WTC11 (cell line): ENCODE measurements at regions not wholly inside any gene's neighbourhood (a gene's known extent, or its start where the extent isn't known, plus 50 kb on each side); places are given as distances from the start of the nearest gene placed in this dataset.

Experiments used
- ATAC-seq: fragments of 200-7000 bp; cut with Tn5 transposase; 2 replicates; pipeline ENCODE4 v1.10.0; 2021; ENCODE audit warnings: mild to moderate bottlenecking, moderate library complexity
- CTCF ChIA-PET: fragments of 300-600 bp; sonication (Branson Sonifier 250); formaldehyde crosslinking; loops from one replicate; lab custom pipeline; 2021; ENCODE audit warnings: antibody characterized with exemption; lab: Charles Lee
- POLR2A ChIA-PET: fragments of 350-600 bp; sonication (Branson Sonifier 250); formaldehyde crosslinking; loops from one replicate; lab custom pipeline; 2021; ENCODE audit warnings: antibody characterized with exemption; lab: Charles Lee
- DNase-seq: peaks from one replicate; pipeline ENCODE4 v3.0.0; 2021; ENCODE audit warnings: low spot score
- H3K27ac Mint-ChIP-seq: 2 replicates; pipeline ENCODE4 v1.8.0; 2021; ENCODE audit warnings: mixed read lengths
- H3K27me3 Mint-ChIP-seq: 2 replicates; pipeline ENCODE4 v1.8.0; 2021; ENCODE audit warnings: low read depth, mild to moderate bottlenecking, moderate library complexity, mixed read lengths
- H3K36me3 Mint-ChIP-seq: 2 replicates; pipeline ENCODE4 v1.8.0; 2021; ENCODE audit warnings: mixed read lengths
- H3K4me1 Mint-ChIP-seq: 2 replicates; pipeline ENCODE4 v1.8.0; 2022; ENCODE audit warnings: mixed read lengths
- H3K4me3 Mint-ChIP-seq: 2 replicates; pipeline ENCODE4 v1.8.0; 2021; ENCODE audit warnings: mild to moderate bottlenecking, moderate library complexity, mixed read lengths
- H3K9me3 Mint-ChIP-seq: 2 replicates; pipeline ENCODE4 v1.8.0; 2021; ENCODE audit warnings: mixed read lengths
- ATF1 ChIP-seq: sonication (generic); formaldehyde crosslinking; IDR thresholded peaks from 2 replicates; pipeline ENCODE4 v1.8.1; 2023; ENCODE audit warnings: mild to moderate bottlenecking, moderate library complexity, missing genetic modification reagents
- ATF3 ChIP-seq: sonication (generic); formaldehyde crosslinking; conservative IDR thresholded peaks from 2 replicates; pipeline ENCODE4 v1.8.1; 2022; ENCODE audit warnings: mild to moderate bottlenecking, missing genetic modification reagents
- E2F1 ChIP-seq: sonication (generic); formaldehyde crosslinking; IDR thresholded peaks from 2 replicates; pipeline ENCODE4 v1.8.0; 2022; ENCODE audit warnings: mild to moderate bottlenecking, missing genetic modification reagents
- E2F5 ChIP-seq: sonication (generic); formaldehyde crosslinking; IDR thresholded peaks from 2 replicates; pipeline ENCODE4 v1.8.1; 2022; ENCODE audit warnings: mild to moderate bottlenecking, moderate library complexity, missing genetic modification reagents
- ETV6 ChIP-seq: sonication (generic); formaldehyde crosslinking; IDR thresholded peaks from 2 replicates; pipeline ENCODE4 v1.8.1; 2022; ENCODE audit warnings: mild to moderate bottlenecking, missing genetic modification reagents
- FOXK1 ChIP-seq: sonication (generic); formaldehyde crosslinking; IDR thresholded peaks from 2 replicates; pipeline ENCODE4 v1.8.0; 2022; ENCODE audit warnings: mild to moderate bottlenecking, moderate library complexity, missing genetic modification reagents
- GABPB1 ChIP-seq: sonication (generic); formaldehyde crosslinking; IDR thresholded peaks from 2 replicates; pipeline ENCODE4 v1.8.1; 2023; ENCODE audit warnings: mild to moderate bottlenecking, missing genetic modification reagents
- GRHL2 ChIP-seq: fragments of 250-450 bp; sonication (Bioruptor Pico); IDR thresholded peaks from 2 replicates; pipeline ENCODE4 v1.8.0; 2022; ENCODE audit warnings: mild to moderate bottlenecking, moderate library complexity; ENCODE audit not compliant: insufficient replicate concordance, severe bottlenecking
- KAT7 ChIP-seq: sonication (generic); formaldehyde crosslinking; IDR thresholded peaks from 2 replicates; pipeline ENCODE4 v1.8.1; 2023; ENCODE audit warnings: missing genetic modification reagents, mild to moderate bottlenecking, borderline replicate concordance
- NR1H2 ChIP-seq: sonication (generic); formaldehyde crosslinking; IDR thresholded peaks from 2 replicates; pipeline ENCODE4 v1.9.0; 2021; ENCODE audit warnings: mild to moderate bottlenecking, moderate library complexity, missing genetic modification reagents
- NR2C2 ChIP-seq: sonication (generic); formaldehyde crosslinking; IDR thresholded peaks from 2 replicates; pipeline ENCODE4 v1.8.0; 2022; ENCODE audit warnings: mild to moderate bottlenecking, missing genetic modification reagents
- NR3C1 ChIP-seq: sonication (generic); formaldehyde crosslinking; conservative IDR thresholded peaks from 2 replicates; pipeline ENCODE4 v1.8.1; 2023; ENCODE audit warnings: low read depth, mild to moderate bottlenecking, missing genetic modification reagents
- PRDM15 ChIP-seq: sonication (generic); formaldehyde crosslinking; IDR thresholded peaks from 2 replicates; pipeline ENCODE4 v1.8.0; 2022; ENCODE audit warnings: missing genetic modification reagents
- SMAD4 ChIP-seq: sonication (generic); formaldehyde crosslinking; IDR thresholded peaks from 2 replicates; pipeline ENCODE4 v1.8.0; 2022; ENCODE audit warnings: mild to moderate bottlenecking, missing genetic modification reagents
- SOX15 ChIP-seq: fragments of 250-450 bp; sonication (Bioruptor Pico); IDR thresholded peaks from 2 replicates; pipeline ENCODE4 v1.9.0; 2021; ENCODE audit warnings: mild to moderate bottlenecking
- USF2 ChIP-seq: sonication (generic); formaldehyde crosslinking; IDR thresholded peaks from 2 replicates; pipeline ENCODE4 v1.8.1; 2023; ENCODE audit warnings: mild to moderate bottlenecking, missing genetic modification reagents, moderate library complexity
- ZBTB21 ChIP-seq: sonication (generic); formaldehyde crosslinking; IDR thresholded peaks from 2 replicates; pipeline ENCODE4 v1.8.1; 2023; ENCODE audit warnings: mild to moderate bottlenecking, missing genetic modification reagents, borderline replicate concordance
- ZMAT4 ChIP-seq: fragments of 250-450 bp; sonication (Bioruptor Pico); IDR thresholded peaks from 2 replicates; pipeline ENCODE4 v1.9.0; 2021; ENCODE audit warnings: mild to moderate bottlenecking
- ZNF138 ChIP-seq: sonication (generic); formaldehyde crosslinking; conservative IDR thresholded peaks from 2 replicates; pipeline ENCODE4 v1.8.1; 2022; ENCODE audit warnings: mild to moderate bottlenecking, moderate library complexity, missing genetic modification reagents
- ZNF512 ChIP-seq: sonication (generic); formaldehyde crosslinking; IDR thresholded peaks from 2 replicates; pipeline ENCODE4 v1.8.1; 2022; ENCODE audit warnings: missing genetic modification reagents, borderline replicate concordance

GRCh38 chr14:55840821-55841220, 260.8 kb downstream of the KTN1 start (continued):
- TF ChIP-seq KAT7 (CRISPR knock-in tag), result no peak

GRCh38 chr14:55841625-55842024, 261.6 kb downstream of the KTN1 start:
- DNase-seq (no peak), ATAC-seq (no peak)
- ChIA-PET CTCF (no interaction called here), POLR2A (no interaction called here)
- Mint-ChIP-seq H3K27me3 (no peaks in the 10 kb centered on the region), H3K9me3 (peaks cover 35% of the 10 kb centered on the region), H3K36me3 (peaks cover 15% of the 10 kb centered on the region), H3K4me1 (no peaks in the 10 kb centered on the region), H3K27ac (no peak overlapping the region; the same call in 1 of the 2 replicates), H3K4me3 (no peak overlapping the region)
- TF ChIP-seq ZNF512 (CRISPR knock-in tag) (no peak), NR3C1 (CRISPR knock-in tag) (no peak), FOXK1 (CRISPR knock-in tag) (no peak), ATF1 (CRISPR knock-in tag) (no peak), USF2 (CRISPR knock-in tag) (no peak), GABPB1 (CRISPR knock-in tag) (no peak), ATF3 (no peak), NR2C2 (CRISPR knock-in tag) (no peak), NR1H2 (no peak), GRHL2 (no peak), ETV6 (CRISPR knock-in tag) (no peak), ZBTB21 (CRISPR knock-in tag) (no peak)

GRCh38 chr14:55843718-55844403, 263.9 kb downstream of the KTN1 start:
- POLR2A ChIA-PET, result no interaction called here
- H3K27ac Mint-ChIP-seq, result no peak overlapping the region
- peaks cover 12% of the 10 kb centered on the region for H3K36me3 Mint-ChIP-seq
- no peaks in the 10 kb centered on the region for H3K27me3 Mint-ChIP-seq
- no peak for DNase-seq
- CTCF ChIA-PET, result interaction anchor here (0.8 to 2.3 kb wide), 3 partner anchors 112 to 633 kb away, joined by 3 to 6 read pairs (median 6); no protein-coding TSS in a partner anchor
- H3K4me1 Mint-ChIP-seq, result no peaks in the 10 kb centered on the region
- H3K9me3 Mint-ChIP-seq, result peaks cover 24% of the 10 kb centered on the region
- H3K4me3 Mint-ChIP-seq, result no peak overlapping the region
- ATAC-seq, result no peak
- no peak for TF ChIP-seq SMAD4 (CRISPR knock-in tag)
- no peak for TF ChIP-seq SOX15 (CRISPR knock-in tag)
- no peak for TF ChIP-seq E2F1 (CRISPR knock-in tag)
- no peak for TF ChIP-seq NR3C1 (CRISPR knock-in tag)
- no peak for TF ChIP-seq ZBTB21 (CRISPR knock-in tag)
- no peak for TF ChIP-seq PRDM15
- TF ChIP-seq E2F5 (CRISPR knock-in tag), result no peak
- no peak for TF ChIP-seq ZMAT4
- TF ChIP-seq ZNF138 (CRISPR knock-in tag), result no peak
